Liver (tissue), 3 donors: ENCODE measurements at regions not wholly inside any gene's neighbourhood (a gene's known extent, or its start where the extent isn't known, plus 50 kb on each side); places are given as distances from the start of the nearest gene placed in this dataset.
"Not testable (repeated sequence)": the region's sequence is repeated elsewhere in the genome, so short reads cannot be mapped to it uniquely, and the experiment has no call there.

Experiments used
- CTCF ChIP-seq: fragments of 150-350 bp; IDR thresholded peaks from 2 replicates; pipeline ENCODE4 v1.5.1; 2017; ENCODE audit warnings: improper control_type of control experiment, low read depth, low read length; ENCODE audit not compliant: missing input control
- FOXA1 ChIP-seq: IDR thresholded peaks from 2 replicates; pipeline ENCODE4 v1.6.1; 2016; ENCODE audit warnings: antibody characterized with exemption
- GABPA ChIP-seq, 2 donors: IDR thresholded peaks in 1 of 2; conservative IDR thresholded peaks in 1 of 2; 2 replicates each; pipeline ENCODE4 v1.6.1; 2016; ENCODE audit warnings: antibody characterized with exemption in 2 of 2, mild to moderate bottlenecking in 1 of 2, moderate library complexity in 1 of 2
- HNF4G ChIP-seq: IDR thresholded peaks from 2 replicates; pipeline ENCODE4 v1.6.1; 2016; ENCODE audit warnings: antibody characterized with exemption
- JUND ChIP-seq, 2 donors: IDR thresholded peaks; 2 replicates each; pipeline ENCODE4 v1.6.1; 2016; ENCODE audit warnings: antibody characterized with exemption in 2 of 2
- MAX ChIP-seq: IDR thresholded peaks from 2 replicates; pipeline ENCODE4 v1.6.1; 2016; ENCODE audit warnings: antibody characterized with exemption
- RAD21 ChIP-seq, 2 donors: IDR thresholded peaks; 2 replicates each; pipeline ENCODE4 v1.6.1; 2016; ENCODE audit warnings: antibody characterized with exemption in 2 of 2, mild to moderate bottlenecking in 2 of 2
- RXRA ChIP-seq, 2 donors: IDR thresholded peaks; 2 replicates each; pipeline ENCODE4 v1.6.1; 2017 to 2018; ENCODE audit warnings: antibody characterized with exemption in 2 of 2, mild to moderate bottlenecking in 1 of 2
- SP1 ChIP-seq: IDR thresholded peaks from 2 replicates; pipeline ENCODE4 v1.6.1; 2018; ENCODE audit warnings: antibody characterized with exemption, mild to moderate bottlenecking
- TAF1 ChIP-seq: conservative IDR thresholded peaks from 2 replicates; pipeline ENCODE4 v1.6.1; 2016; ENCODE audit warnings: antibody characterized with exemption, mild to moderate bottlenecking
- YY1 ChIP-seq: IDR thresholded peaks from 2 replicates; pipeline ENCODE4 v1.6.1; 2016; ENCODE audit warnings: antibody characterized with exemption, mild to moderate bottlenecking
- ZBTB33 ChIP-seq: IDR thresholded peaks from 2 replicates; pipeline ENCODE4 v1.6.1; 2016; ENCODE audit warnings: antibody characterized with exemption
- TF ChIP-seq, protein P1 (sequence below): IDR thresholded peaks from 2 replicates; pipeline ENCODE4 v1.6.1; 2016; ENCODE audit warnings: antibody characterized with exemption
- TF ChIP-seq, protein P2 (sequence below): IDR thresholded peaks from 2 replicates; pipeline ENCODE4 v1.6.1; 2016; ENCODE audit warnings: antibody characterized with exemption, mild to moderate bottlenecking
- donor health status: healthy.
- donor health status: healthy.

GRCh38 chr12:93008880-93009279 lies 79.8 kb upstream of the EEA1 start:
- TF ChIP-seq CTCF; JUND (IDR thresholded peaks at IDR 0.05); FOXA1; ZBTB33; MAX; TAF1; RAD21 (IDR thresholded peaks at IDR 0.05); YY1; SP1; HNF4G; GABPA (IDR thresholded peaks at IDR 0.05 in 1 of 2, conservative IDR thresholded peaks at IDR 0.05 in 1 of 2); RXRA (IDR thresholded peaks at IDR 0.05): not testable (repeated sequence)
- TF ChIP-seq, protein P1, sequence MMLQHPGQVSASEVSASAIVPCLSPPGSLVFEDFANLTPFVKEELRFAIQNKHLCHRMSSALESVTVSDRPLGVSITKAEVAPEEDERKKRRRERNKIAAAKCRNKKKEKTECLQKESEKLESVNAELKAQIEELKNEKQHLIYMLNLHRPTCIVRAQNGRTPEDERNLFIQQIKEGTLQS: not testable (repeated sequence)
- TF ChIP-seq, protein P2, sequence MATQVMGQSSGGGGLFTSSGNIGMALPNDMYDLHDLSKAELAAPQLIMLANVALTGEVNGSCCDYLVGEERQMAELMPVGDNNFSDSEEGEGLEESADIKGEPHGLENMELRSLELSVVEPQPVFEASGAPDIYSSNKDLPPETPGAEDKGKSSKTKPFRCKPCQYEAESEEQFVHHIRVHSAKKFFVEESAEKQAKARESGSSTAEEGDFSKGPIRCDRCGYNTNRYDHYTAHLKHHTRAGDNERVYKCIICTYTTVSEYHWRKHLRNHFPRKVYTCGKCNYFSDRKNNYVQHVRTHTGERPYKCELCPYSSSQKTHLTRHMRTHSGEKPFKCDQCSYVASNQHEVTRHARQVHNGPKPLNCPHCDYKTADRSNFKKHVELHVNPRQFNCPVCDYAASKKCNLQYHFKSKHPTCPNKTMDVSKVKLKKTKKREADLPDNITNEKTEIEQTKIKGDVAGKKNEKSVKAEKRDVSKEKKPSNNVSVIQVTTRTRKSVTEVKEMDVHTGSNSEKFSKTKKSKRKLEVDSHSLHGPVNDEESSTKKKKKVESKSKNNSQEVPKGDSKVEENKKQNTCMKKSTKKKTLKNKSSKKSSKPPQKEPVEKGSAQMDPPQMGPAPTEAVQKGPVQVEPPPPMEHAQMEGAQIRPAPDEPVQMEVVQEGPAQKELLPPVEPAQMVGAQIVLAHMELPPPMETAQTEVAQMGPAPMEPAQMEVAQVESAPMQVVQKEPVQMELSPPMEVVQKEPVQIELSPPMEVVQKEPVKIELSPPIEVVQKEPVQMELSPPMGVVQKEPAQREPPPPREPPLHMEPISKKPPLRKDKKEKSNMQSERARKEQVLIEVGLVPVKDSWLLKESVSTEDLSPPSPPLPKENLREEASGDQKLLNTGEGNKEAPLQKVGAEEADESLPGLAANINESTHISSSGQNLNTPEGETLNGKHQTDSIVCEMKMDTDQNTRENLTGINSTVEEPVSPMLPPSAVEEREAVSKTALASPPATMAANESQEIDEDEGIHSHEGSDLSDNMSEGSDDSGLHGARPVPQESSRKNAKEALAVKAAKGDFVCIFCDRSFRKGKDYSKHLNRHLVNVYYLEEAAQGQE: not testable (repeated sequence)
